ENCODE measurements at regions not wholly inside any gene's neighbourhood (a gene's known extent, or its start where the extent isn't known, plus 50 kb on each side); places are given as distances from the start of the nearest gene placed in this dataset.
"Not testable (repeated sequence)": the region's sequence is repeated elsewhere in the genome, so short reads cannot be mapped to it uniquely, and the experiment has no call there.

- not testable (repeated sequence) for ATAC-seq (ENCODE audit: low read depth in 2 of 2); H3K36me3 ChIP-seq (ENCODE audit: control insufficient read depth, insufficient read depth, low read length); H3K27me3 ChIP-seq (ENCODE audit: control insufficient read depth, insufficient read depth, low read length); H3K9me3 ChIP-seq (ENCODE audit: control insufficient read depth in 2 of 2, low read length in 2 of 2); DNase-seq; H3K4me1 ChIP-seq (ENCODE audit: control insufficient read depth, insufficient read depth, low read length, poor library complexity, severe bottlenecking); H3K27ac ChIP-seq (ENCODE audit: insufficient read depth, low read length, poor library complexity, severe bottlenecking); H3K27me3 Mint-ChIP-seq; H3K4me3 ChIP-seq (ENCODE audit: low read depth, low read length); H3K27ac Mint-ChIP-seq; H3K36me3 Mint-ChIP-seq; H3K4me3 Mint-ChIP-seq; H3K4me1 Mint-ChIP-seq
- H3K9me3 Mint-ChIP-seq, result peaks cover 2 to 13% (median 5%) of the 10 kb centered on the region in 7 donors
Measured at GRCh38 chr2:91587098-91587497, 2895.6 kb downstream of the RPIA start.

GRCh38 chr2:91587908-91588535 lies 2896.5 kb downstream of the RPIA start:
- H3K4me1 Mint-ChIP-seq; H3K4me3 ChIP-seq (ENCODE audit: low read depth, low read length); H3K27ac ChIP-seq (ENCODE audit: insufficient read depth, low read length, poor library complexity, severe bottlenecking); H3K36me3 ChIP-seq (ENCODE audit: control insufficient read depth, insufficient read depth, low read length); ATAC-seq (ENCODE audit: low read depth in 2 of 2); DNase-seq; H3K36me3 Mint-ChIP-seq; H3K4me3 Mint-ChIP-seq; H3K9me3 ChIP-seq (ENCODE audit: control insufficient read depth in 2 of 2, low read length in 2 of 2); H3K27ac Mint-ChIP-seq; H3K27me3 Mint-ChIP-seq; H3K4me1 ChIP-seq (ENCODE audit: control insufficient read depth, insufficient read depth, low read length, poor library complexity, severe bottlenecking); H3K27me3 ChIP-seq (ENCODE audit: control insufficient read depth, insufficient read depth, low read length): not testable (repeated sequence)
- peaks cover 2 to 13% (median 4%) of the 10 kb centered on the region in 7 donors for H3K9me3 Mint-ChIP-seq

GRCh38 chr2:91588782-91589223 lies 2897.3 kb downstream of the RPIA start:
- not testable (repeated sequence) for H3K27ac ChIP-seq (ENCODE audit: insufficient read depth, low read length, poor library complexity, severe bottlenecking); ATAC-seq (ENCODE audit: low read depth in 2 of 2); H3K27me3 Mint-ChIP-seq; H3K4me3 Mint-ChIP-seq; H3K36me3 Mint-ChIP-seq; H3K4me3 ChIP-seq (ENCODE audit: low read depth, low read length); H3K4me1 ChIP-seq (ENCODE audit: control insufficient read depth, insufficient read depth, low read length, poor library complexity, severe bottlenecking); H3K4me1 Mint-ChIP-seq; H3K9me3 ChIP-seq (ENCODE audit: control insufficient read depth in 2 of 2, low read length in 2 of 2); H3K27me3 ChIP-seq (ENCODE audit: control insufficient read depth, insufficient read depth, low read length); H3K27ac Mint-ChIP-seq; H3K36me3 ChIP-seq (ENCODE audit: control insufficient read depth, insufficient read depth, low read length); DNase-seq
- H3K9me3 Mint-ChIP-seq, result peaks cover 0 to 13% (median 4%) of the 10 kb centered on the region in 7 donors

- not testable (repeated sequence) for H3K27ac Mint-ChIP-seq; H3K4me3 ChIP-seq (ENCODE audit: low read depth, low read length); DNase-seq; H3K4me1 Mint-ChIP-seq; H3K4me1 ChIP-seq (ENCODE audit: control insufficient read depth, insufficient read depth, low read length, poor library complexity, severe bottlenecking); H3K27me3 Mint-ChIP-seq; H3K36me3 Mint-ChIP-seq; H3K4me3 Mint-ChIP-seq; H3K9me3 ChIP-seq (ENCODE audit: control insufficient read depth in 2 of 2, low read length in 2 of 2); H3K27me3 ChIP-seq (ENCODE audit: control insufficient read depth, insufficient read depth, low read length); ATAC-seq (ENCODE audit: low read depth in 2 of 2); H3K27ac ChIP-seq (ENCODE audit: insufficient read depth, low read length, poor library complexity, severe bottlenecking); H3K36me3 ChIP-seq (ENCODE audit: control insufficient read depth, insufficient read depth, low read length)
- H3K9me3 Mint-ChIP-seq, result peaks cover 0 to 15% (median 4%) of the 10 kb centered on the region in 7 donors
Measured at GRCh38 chr2:91589454-91590328, 2898.2 kb downstream of the RPIA start.

GRCh38 chr2:91590381-91590780 lies 2898.9 kb downstream of the RPIA start:
- not testable (repeated sequence) for H3K4me1 ChIP-seq (ENCODE audit: control insufficient read depth, insufficient read depth, low read length, poor library complexity, severe bottlenecking); H3K4me3 ChIP-seq (ENCODE audit: low read depth, low read length); H3K4me3 Mint-ChIP-seq; H3K27me3 Mint-ChIP-seq; DNase-seq; H3K4me1 Mint-ChIP-seq; H3K27me3 ChIP-seq (ENCODE audit: control insufficient read depth, insufficient read depth, low read length); H3K9me3 ChIP-seq (ENCODE audit: control insufficient read depth in 2 of 2, low read length in 2 of 2); H3K36me3 Mint-ChIP-seq; ATAC-seq (ENCODE audit: low read depth in 2 of 2); H3K27ac ChIP-seq (ENCODE audit: insufficient read depth, low read length, poor library complexity, severe bottlenecking); H3K36me3 ChIP-seq (ENCODE audit: control insufficient read depth, insufficient read depth, low read length)
- Mint-ChIP-seq H3K27ac (peak overlapping the region in 1 of 3 donors; percentile 21), H3K9me3 (peaks cover 0 to 10% (median 3%) of the 10 kb centered on the region in 7 donors)

- not testable (repeated sequence) for H3K27ac Mint-ChIP-seq; H3K27me3 ChIP-seq (ENCODE audit: control insufficient read depth, insufficient read depth, low read length)
Measured at GRCh38 chr2:91591066-91591465, 2899.6 kb downstream of the RPIA start.

GRCh38 chr2:91597436-91597835 lies 2906.0 kb downstream of the RPIA start:
- not testable (repeated sequence) for H3K4me1 Mint-ChIP-seq; H3K27ac Mint-ChIP-seq; H3K4me1 ChIP-seq (ENCODE audit: control insufficient read depth, insufficient read depth, low read length, poor library complexity, severe bottlenecking); H3K36me3 ChIP-seq (ENCODE audit: control insufficient read depth, insufficient read depth, low read length); DNase-seq; H3K4me3 ChIP-seq (ENCODE audit: low read depth, low read length); H3K4me3 Mint-ChIP-seq; H3K27me3 Mint-ChIP-seq; H3K9me3 Mint-ChIP-seq; H3K27me3 ChIP-seq (ENCODE audit: control insufficient read depth, insufficient read depth, low read length); ATAC-seq (ENCODE audit: low read depth in 2 of 2); H3K9me3 ChIP-seq (ENCODE audit: control insufficient read depth in 2 of 2, low read length in 2 of 2); H3K27ac ChIP-seq (ENCODE audit: insufficient read depth, low read length, poor library complexity, severe bottlenecking); H3K36me3 Mint-ChIP-seq

More at GRCh38 chr2:91591066-91591465, 2899.6 kb downstream of the RPIA start:
- H3K4me3 Mint-ChIP-seq; H3K36me3 Mint-ChIP-seq; H3K4me1 Mint-ChIP-seq; H3K36me3 ChIP-seq (ENCODE audit: control insufficient read depth, insufficient read depth, low read length); H3K4me1 ChIP-seq (ENCODE audit: control insufficient read depth, insufficient read depth, low read length, poor library complexity, severe bottlenecking); H3K4me3 ChIP-seq (ENCODE audit: low read depth, low read length); ATAC-seq (ENCODE audit: low read depth in 2 of 2); H3K27ac ChIP-seq (ENCODE audit: insufficient read depth, low read length, poor library complexity, severe bottlenecking); H3K27me3 Mint-ChIP-seq; DNase-seq; H3K9me3 ChIP-seq (ENCODE audit: control insufficient read depth in 2 of 2, low read length in 2 of 2); H3K9me3 Mint-ChIP-seq: not testable (repeated sequence)

GRCh38 chr2:91598519-91598918 lies 2907.0 kb downstream of the RPIA start:
- not testable (repeated sequence) for H3K27me3 Mint-ChIP-seq, H3K4me3 Mint-ChIP-seq, H3K27ac Mint-ChIP-seq

More at GRCh38 chr2:91598519-91598918, 2907.0 kb downstream of the RPIA start:
- not testable (repeated sequence) for H3K36me3 ChIP-seq (ENCODE audit: control insufficient read depth, insufficient read depth, low read length); H3K36me3 Mint-ChIP-seq; H3K27ac ChIP-seq (ENCODE audit: insufficient read depth, low read length, poor library complexity, severe bottlenecking); DNase-seq; H3K4me1 Mint-ChIP-seq; H3K27me3 ChIP-seq (ENCODE audit: control insufficient read depth, insufficient read depth, low read length); H3K9me3 ChIP-seq (ENCODE audit: control insufficient read depth in 2 of 2, low read length in 2 of 2); ATAC-seq (ENCODE audit: low read depth in 2 of 2); H3K4me1 ChIP-seq (ENCODE audit: control insufficient read depth, insufficient read depth, low read length, poor library complexity, severe bottlenecking); H3K9me3 Mint-ChIP-seq; H3K4me3 ChIP-seq (ENCODE audit: low read depth, low read length)
